ENCODE measurements at regions not wholly inside any gene's neighbourhood (a gene's known extent, or its start where the extent isn't known, plus 50 kb on each side); places are given as distances from the start of the nearest gene placed in this dataset.

GRCh38 chr15:97092656-97093055, 762.2 kb downstream of the NR2F2 start:
- no peak overlapping the region for H3K27ac ChIP-seq
- no peak for DNase-seq

GRCh38 chr15:97096303-97096835, 765.9 kb downstream of the NR2F2 start:
- WGBS, 3 donors = 31 to 55% (median 51%) methylated on average over 2 of the region's 2 CpGs
- H3K27me3 ChIP-seq = no peaks in the 10 kb centered on the region
- TF ChIP-seq EP300 (IDR thresholded peaks at IDR 0.05) = no peak
- no peak for TF ChIP-seq CTCF (IDR thresholded peaks at IDR 0.05)
- TF ChIP-seq POLR2A (IDR thresholded peaks at IDR 0.05) = no peak

More at GRCh38 chr15:97092656-97093055, 762.2 kb downstream of the NR2F2 start:
- H3K9me3 ChIP-seq = no peaks in the 10 kb centered on the region
- no peaks in the 10 kb centered on the region for H3K36me3 ChIP-seq
- no peak overlapping the region for H3K4me3 ChIP-seq
- 52 to 64% (median 52%) methylated on average over 2 of the region's 2 CpGs for WGBS, 3 donors
- no peaks in the 10 kb centered on the region for H3K27me3 ChIP-seq
- intact Hi-C loops (cut with DNase I) = no loop called here
- no peak for TF ChIP-seq EP300 (IDR thresholded peaks at IDR 0.05)
- H3K4me1 ChIP-seq (ENCODE audit: insufficient read depth) = no peaks in the 10 kb centered on the region

GRCh38 chr15:97099040-97099439, 768.5 kb downstream of the NR2F2 start:
- no peak overlapping the region for H3K27ac ChIP-seq
- TF ChIP-seq EP300 (IDR thresholded peaks at IDR 0.05) (no peak), CTCF (IDR thresholded peaks at IDR 0.05) (no peak), POLR2A (IDR thresholded peaks at IDR 0.05) (no peak)
- H3K27me3 ChIP-seq = no peaks in the 10 kb centered on the region
- H3K36me3 ChIP-seq = no peaks in the 10 kb centered on the region
- 85 to 96% (median 87%) methylated on average over 1 of the region's 1 CpG for WGBS, 3 donors
- H3K9me3 ChIP-seq = no peaks in the 10 kb centered on the region
- H3K4me1 ChIP-seq (ENCODE audit: insufficient read depth) = no peaks in the 10 kb centered on the region
- DNase-seq = no peak
- intact Hi-C loops (cut with DNase I) = no loop called here
- no peak overlapping the region for H3K4me3 ChIP-seq

More at GRCh38 chr15:97096303-97096835, 765.9 kb downstream of the NR2F2 start:
- H3K9me3 ChIP-seq = no peaks in the 10 kb centered on the region
- no peak overlapping the region for H3K4me3 ChIP-seq
- no peak for DNase-seq
- no peak overlapping the region for H3K27ac ChIP-seq
- H3K36me3 ChIP-seq = no peaks in the 10 kb centered on the region
- H3K4me1 ChIP-seq (ENCODE audit: insufficient read depth) = no peaks in the 10 kb centered on the region
- intact Hi-C loops (cut with DNase I) = no loop called here

- H3K36me3 ChIP-seq = no peaks in the 10 kb centered on the region
- H3K9me3 ChIP-seq = no peaks in the 10 kb centered on the region
- DNase-seq = no peak
- no peaks in the 10 kb centered on the region for H3K4me1 ChIP-seq (ENCODE audit: insufficient read depth)
- intact Hi-C loops (cut with DNase I) = no loop called here
- H3K27ac ChIP-seq = no peak overlapping the region
- TF ChIP-seq EP300 (IDR thresholded peaks at IDR 0.05) (no peak), CTCF (IDR thresholded peaks at IDR 0.05) (no peak), POLR2A (IDR thresholded peaks at IDR 0.05) (no peak)
- H3K27me3 ChIP-seq = no peaks in the 10 kb centered on the region
- no peak overlapping the region for H3K4me3 ChIP-seq
Observed at GRCh38 chr15:97101572-97101971, 771.1 kb downstream of the NR2F2 start.

- no peaks in the 10 kb centered on the region for H3K4me1 ChIP-seq (ENCODE audit: insufficient read depth)
- TF ChIP-seq EP300 (IDR thresholded peaks at IDR 0.05) (no peak), POLR2A (IDR thresholded peaks at IDR 0.05) (no peak), CTCF (IDR thresholded peaks at IDR 0.05) (no peak)
- peaks cover 0 to 3% of the 10 kb centered on the region in 2 donors for H3K9me3 ChIP-seq
- H3K27me3 ChIP-seq = no peaks in the 10 kb centered on the region
- no peak overlapping the region for H3K27ac ChIP-seq
- 64 to 74% (median 65%) methylated on average over 9 of the region's 9 CpGs for WGBS, 3 donors
- intact Hi-C loops (cut with DNase I) = no loop called here
- no peak for DNase-seq
- no peak overlapping the region for H3K4me3 ChIP-seq
- H3K36me3 ChIP-seq = no peaks in the 10 kb centered on the region
Observed at GRCh38 chr15:97114900-97115760, 784.6 kb downstream of the NR2F2 start.

Measured in ovary (tissue), 7 donors.